Smooth muscle cell (in vitro differentiated cells): ENCODE measurements at regions not wholly inside any gene's neighbourhood (a gene's known extent, or its start where the extent isn't known, plus 50 kb on each side); places are given as distances from the start of the nearest gene placed in this dataset.

Source experiments
- DNase-seq: peaks from one replicate; lab custom pipeline; 2025; ENCODE audit not compliant: unreplicated experiment; lab: John Stamatoyannopoulos, UW
- H2AFZ ChIP-seq: fragments of 200-600 bp; sonication (generic); 2 replicates; pipeline ENCODE4 v1.6.0; 2016; ENCODE audit warnings: antibody characterized with exemption, low read depth, mild to moderate bottlenecking
- H3F3A ChIP-seq: fragments of 200-600 bp; sonication (generic); 2 replicates; pipeline ENCODE4 v1.6.0; 2017; ENCODE audit warnings: antibody characterized with exemption, low read depth
- H3K27ac ChIP-seq: fragments of 200-600 bp; sonication (generic); 2 replicates; pipeline ENCODE4 v1.5.1; 2016; ENCODE audit warnings: low read depth, mild to moderate bottlenecking
- H3K27me3 ChIP-seq: fragments of 200-600 bp; sonication (generic); 2 replicates; pipeline ENCODE4 v1.6.1; 2016; ENCODE audit warnings: low read depth, mild to moderate bottlenecking
- H3K36me3 ChIP-seq: fragments of 200-600 bp; sonication (generic); 2 replicates; pipeline ENCODE4 v1.5.1; 2016; ENCODE audit warnings: low read depth
- H3K4me1 ChIP-seq: fragments of 200-600 bp; sonication (generic); 2 replicates; pipeline ENCODE4 v1.5.1; 2016; ENCODE audit warnings: low read depth
- H3K4me2 ChIP-seq: fragments of 200-600 bp; sonication (generic); 2 replicates; pipeline ENCODE4 v1.6.0; 2016; ENCODE audit warnings: mild to moderate bottlenecking
- H3K4me3 ChIP-seq: fragments of 200-600 bp; sonication (generic); 2 replicates; pipeline ENCODE4 v1.5.1; 2016; ENCODE audit warnings: mild to moderate bottlenecking
- H3K79me2 ChIP-seq: fragments of 200-600 bp; sonication (generic); 2 replicates; pipeline ENCODE4 v1.6.0; 2016; ENCODE audit warnings: low read depth, mild to moderate bottlenecking
- H3K9ac ChIP-seq: fragments of 200-600 bp; sonication (generic); 2 replicates; pipeline ENCODE4 v1.6.0; 2016; ENCODE audit warnings: low read depth
- H3K9me3 ChIP-seq: fragments of 200-600 bp; sonication (generic); replicated peaks from 2 replicates; pipeline ENCODE4 v1.5.1; 2016; ENCODE audit warnings: low read depth
- H4K20me1 ChIP-seq: fragments of 200-600 bp; sonication (generic); 2 replicates; pipeline ENCODE4 v1.6.0; 2016; ENCODE audit warnings: low read depth
- WGBS: methylation state at CpG from one replicate; pipeline ENCODE4 v1.1.7; 2016; ENCODE audit warnings: low lambda C conversion rate; 5-methylcytosine and 5-hydroxymethylcytosine counted together
- TF ChIP-seq, protein P1 (sequence below): fragments of 200-600 bp; sonication (generic); IDR thresholded peaks from 2 replicates; pipeline ENCODE4 v1.5.1; 2017; ENCODE audit warnings: borderline replicate concordance, mild to moderate bottlenecking, antibody characterized with exemption; ENCODE audit not compliant: insufficient read depth, poor library complexity, severe bottlenecking

GRCh38 chrX:13179100-13179499 lies 134.7 kb upstream of the FAM9C start:
- H3K36me3 ChIP-seq: no peaks in the 10 kb centered on the region
- no peaks in the 10 kb centered on the region for H4K20me1 ChIP-seq
- 61% methylated on average over 2 of the region's 2 CpGs for WGBS
- H3K4me2 ChIP-seq: no peak overlapping the region
- no peak overlapping the region for H3K4me3 ChIP-seq
- no peaks in the 10 kb centered on the region for H3K9me3 ChIP-seq
- no peaks in the 10 kb centered on the region for H3K27me3 ChIP-seq
- TF ChIP-seq, protein P1, sequence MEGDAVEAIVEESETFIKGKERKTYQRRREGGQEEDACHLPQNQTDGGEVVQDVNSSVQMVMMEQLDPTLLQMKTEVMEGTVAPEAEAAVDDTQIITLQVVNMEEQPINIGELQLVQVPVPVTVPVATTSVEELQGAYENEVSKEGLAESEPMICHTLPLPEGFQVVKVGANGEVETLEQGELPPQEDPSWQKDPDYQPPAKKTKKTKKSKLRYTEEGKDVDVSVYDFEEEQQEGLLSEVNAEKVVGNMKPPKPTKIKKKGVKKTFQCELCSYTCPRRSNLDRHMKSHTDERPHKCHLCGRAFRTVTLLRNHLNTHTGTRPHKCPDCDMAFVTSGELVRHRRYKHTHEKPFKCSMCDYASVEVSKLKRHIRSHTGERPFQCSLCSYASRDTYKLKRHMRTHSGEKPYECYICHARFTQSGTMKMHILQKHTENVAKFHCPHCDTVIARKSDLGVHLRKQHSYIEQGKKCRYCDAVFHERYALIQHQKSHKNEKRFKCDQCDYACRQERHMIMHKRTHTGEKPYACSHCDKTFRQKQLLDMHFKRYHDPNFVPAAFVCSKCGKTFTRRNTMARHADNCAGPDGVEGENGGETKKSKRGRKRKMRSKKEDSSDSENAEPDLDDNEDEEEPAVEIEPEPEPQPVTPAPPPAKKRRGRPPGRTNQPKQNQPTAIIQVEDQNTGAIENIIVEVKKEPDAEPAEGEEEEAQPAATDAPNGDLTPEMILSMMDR: no peak
- no peaks in the 10 kb centered on the region for H3F3A ChIP-seq
- no peak overlapping the region for H2AFZ ChIP-seq
- H3K79me2 ChIP-seq: no peaks in the 10 kb centered on the region
- no peak overlapping the region for H3K27ac ChIP-seq
- H3K4me1 ChIP-seq: no peaks in the 10 kb centered on the region
- H3K9ac ChIP-seq: no peak overlapping the region
- no peak for DNase-seq

DNA sequence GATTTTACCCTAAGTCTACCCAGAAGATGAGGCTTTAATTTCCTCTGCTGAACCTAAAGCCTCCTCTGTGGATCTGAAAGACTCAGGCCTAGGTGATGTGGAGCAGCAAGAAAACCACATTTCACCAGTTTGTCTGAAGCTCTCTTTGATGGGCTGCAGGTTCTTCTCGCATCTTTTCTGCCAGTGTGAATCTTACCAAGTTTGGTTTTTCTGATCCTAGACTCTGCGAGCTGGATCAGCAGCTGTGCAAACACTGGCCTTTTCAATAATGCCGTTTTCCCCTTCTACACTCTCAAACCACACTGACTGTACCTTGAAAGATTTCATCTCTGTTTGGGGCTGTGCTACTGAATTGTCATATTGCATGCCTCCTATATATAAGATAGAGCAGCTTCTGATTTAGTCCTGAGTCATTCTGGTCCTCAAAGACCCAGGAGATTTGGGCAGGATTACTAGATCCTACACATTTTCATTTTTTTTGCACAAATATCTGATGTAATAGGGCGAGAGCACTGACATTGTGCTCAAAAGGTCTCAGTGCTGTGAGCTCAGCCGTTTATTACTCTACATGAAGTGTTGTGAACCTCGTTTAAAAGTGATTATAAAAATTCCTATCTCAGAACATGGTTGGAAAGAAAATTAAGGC lies 133.6 kb upstream of the FAM9C start:
- H3K79me2 ChIP-seq: no peaks in the 10 kb centered on the region
- H3K9me3 ChIP-seq: no peaks in the 10 kb centered on the region
- H2AFZ ChIP-seq: no peak overlapping the region
- H3K27me3 ChIP-seq: no peaks in the 10 kb centered on the region
- no peaks in the 10 kb centered on the region for H3K36me3 ChIP-seq
- DNase-seq: no peak
- no peak overlapping the region for H3K27ac ChIP-seq
- H3K4me3 ChIP-seq: no peak overlapping the region
- H3K4me1 ChIP-seq: no peaks in the 10 kb centered on the region
- H3K4me2 ChIP-seq: no peak overlapping the region
- H3K9ac ChIP-seq: no peak overlapping the region
- H4K20me1 ChIP-seq: no peaks in the 10 kb centered on the region
- TF ChIP-seq, protein P1: no peak
- 50% methylated on average over 6 of the region's 6 CpGs for WGBS
- H3F3A ChIP-seq: no peaks in the 10 kb centered on the region

DNA sequence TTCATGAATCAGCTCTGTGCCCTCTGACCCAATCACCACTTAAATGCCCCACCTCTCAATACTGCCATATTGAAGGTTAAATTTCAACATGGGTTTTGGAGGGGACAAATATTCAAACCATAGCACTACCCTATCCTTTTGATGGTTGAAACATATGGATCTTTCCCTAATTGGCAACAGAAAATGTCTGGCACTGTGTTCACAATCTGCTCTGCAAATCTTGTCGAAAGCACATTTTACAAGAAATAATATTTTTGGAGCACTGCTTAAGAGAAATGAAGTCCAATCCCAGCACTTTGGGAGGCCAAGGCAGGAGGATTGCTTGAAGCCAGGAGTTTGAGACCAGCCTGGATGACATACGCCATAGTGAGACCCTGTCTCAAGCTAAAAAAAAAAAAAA lies 130.6 kb upstream of the FAM9C start:
- WGBS: 90% methylated on average over 2 of the region's 2 CpGs
- H3F3A ChIP-seq: no peaks in the 10 kb centered on the region

More for the DNA sequence above, 130.6 kb upstream of the FAM9C start:
- H2AFZ ChIP-seq: no peak overlapping the region
- TF ChIP-seq, protein P1: no peak
- no peaks in the 10 kb centered on the region for H3K36me3 ChIP-seq
- H3K79me2 ChIP-seq: no peaks in the 10 kb centered on the region
- no peaks in the 10 kb centered on the region for H3K27me3 ChIP-seq
- H3K27ac ChIP-seq: no peak overlapping the region
- H4K20me1 ChIP-seq: no peaks in the 10 kb centered on the region
- no peak for DNase-seq
- H3K4me1 ChIP-seq: no peaks in the 10 kb centered on the region
- H3K4me3 ChIP-seq: no peak overlapping the region
- H3K4me2 ChIP-seq: no peak overlapping the region
- no peaks in the 10 kb centered on the region for H3K9me3 ChIP-seq
- no peak overlapping the region for H3K9ac ChIP-seq
